Heart right ventricle (tissue), 16 donors: ENCODE measurements at regions not wholly inside any gene's neighbourhood (a gene's known extent, or its start where the extent isn't known, plus 50 kb on each side); places are given as distances from the start of the nearest gene placed in this dataset.
"Not testable (repeated sequence)": the region's sequence is repeated elsewhere in the genome, so short reads cannot be mapped to it uniquely, and the experiment has no call there.

ENCODE experiments used
- ATAC-seq, 8 donors: fragments of 200-7000 bp; cut with Tn5 transposase; one replicate each; pipeline ENCODE4 v1.9.1; 2020; ENCODE audit warnings: mild to moderate bottlenecking in 8 of 8, moderate library complexity in 8 of 8, moderate number of reproducible peaks in 1 of 8
- DNase-seq, 2 donors: peaks; one replicate each; pipeline ENCODE4 v3.0.0-alpha.2; 2020
- H3K27ac ChIP-seq, 10 donors: fragments of 200-600 bp; sonication (generic) in 2 of 10; one replicate each; pipeline versions ENCODE4 v1.5.0 to v1.8.0; 2020 to 2022; ENCODE audit warnings: mild to moderate bottlenecking in 3 of 10
- H3K27me3 ChIP-seq, 7 donors: fragments of 200-600 bp; one replicate each; pipeline ENCODE4 v1.8.0; 2021 to 2022; ENCODE audit warnings: mild to moderate bottlenecking in 2 of 7
- H3K36me3 ChIP-seq, 9 donors: fragments of 200-600 bp; sonication (generic) in 1 of 9; one replicate each; pipeline versions ENCODE4 v1.5.0 to v1.8.0; 2020 to 2022; ENCODE audit warnings: mild to moderate bottlenecking in 2 of 9
- H3K4me1 ChIP-seq, 9 donors: fragments of 200-600 bp; sonication (generic) in 1 of 9; one replicate each; pipeline versions ENCODE4 v1.5.0 to v1.8.0; 2020 to 2022; ENCODE audit warnings: mild to moderate bottlenecking in 4 of 9
- H3K4me3 ChIP-seq, 10 donors: fragments of 200-600 bp; sonication (generic) in 2 of 10; one replicate each; pipeline versions ENCODE4 v1.5.0 to v1.8.0; 2020 to 2022; ENCODE audit warnings: mild to moderate bottlenecking in 7 of 10, moderate library complexity in 2 of 10
- H3K9me3 ChIP-seq, 11 donors: fragments of 200-600 bp in 10 of 11; sonication (generic) in 2 of 11; one replicate each; pipeline versions ENCODE4 v1.5.0 to v1.8.0; 2013 to 2022; ENCODE audit warnings: mild to moderate bottlenecking in 2 of 11, control low read depth in 1 of 11, moderate library complexity in 1 of 11
- CTCF ChIP-seq, 9 donors: fragments of 200-600 bp; sonication (generic) in 2 of 9; IDR thresholded peaks; one replicate each; pipeline versions ENCODE4 v1.5.0 to v1.8.0; 2021 to 2022; ENCODE audit warnings: antibody characterized with exemption in 9 of 9, mild to moderate bottlenecking in 5 of 9, moderate library complexity in 1 of 9
- WGBS, 2 donors: extraction: QIAGEN DNeasy Blood & Tissue Kit; methylation state at CpG; one replicate each; pipeline ENCODE4 v1.1.7; 2013; ENCODE audit warnings: inconsistent platforms in 1 of 2; 5-methylcytosine and 5-hydroxymethylcytosine counted together
- intact Hi-C, 10 donors: fragments of 100-400 bp; cut with DNase I; formaldehyde crosslinking; loops; one replicate each; pipeline versions ENCODE4 v1.11.1 to v1.14.2; 2022
- donor health status: Arrhythmogenic right ventricular cardiomyopathy.
- donor health status: ischemic (EF 13 %, LVEDD 7.1; RV severe dilation, severe dysfunction).
- donor health status: healthy with polysubstance abuse.
- donor health status: DM: no; HTN: yes; CAD: no.
- donor health status: DM: no; HTN: no; CAD: no.
- donor health status: ischemic (EF 25% LVEDD 6.9; RV normal size, moderate dysfunction).
- donor health status: ischemic (EF 25% LVEDD 5.7; RV mildly dilated, moderate dysfunction).
- donor health status: healthy.
- donor health status: DM: yes; HTN: yes; CAD: no.
- donor health status: Ischemic cardiomyopathy.
- donor health status: ischemic (EF 35%, LVEDD 5.7; RV mildly dilated, moderate dysfunction).
- donor health status: nonischemic (EF 11% LVEDD 7.7; RV severe dilation, severe dysfunction).
- donor health status: DM: yes; HTN: yes; CAD: no.
- donor health status: PGD.
- donor health status: ischemic (EF 29% LVEDD 5.4; RV normal size, mild dysfunction).
- donor health status: nonischemic (EF 23%, LVEDD 6.1; RV moderate dilation, normal function).

GRCh38 chr4:151485541-151486131 lies 76.7 kb downstream of the FHIP1A start:
- H3K27me3 ChIP-seq: no peaks in the 10 kb centered on the region
- no peak for ATAC-seq
- intact Hi-C loops: no loop called here
- no peak overlapping the region for H3K4me3 ChIP-seq
- peaks cover 0 to 7% (median 0%) of the 10 kb centered on the region in 11 donors for H3K9me3 ChIP-seq
- no peak overlapping the region for H3K27ac ChIP-seq
- peaks cover 0 to 7% (median 0%) of the 10 kb centered on the region in 9 donors for H3K4me1 ChIP-seq
- TF ChIP-seq CTCF (IDR thresholded peaks at IDR 0.05): no peak
- no peaks in the 10 kb centered on the region for H3K36me3 ChIP-seq
- no peak for DNase-seq
- 84 to 86% methylated on average over 9 of the region's 9 CpGs for WGBS, 2 donors

- Histone ChIP-seq H3K4me3 (no peak overlapping the region), H3K27me3 (no peaks in the 10 kb centered on the region), H3K4me1 (peaks cover 0 to 7% (median 0%) of the 10 kb centered on the region in 9 donors), H3K9me3 (peaks cover 0 to 12% (median 0%) of the 10 kb centered on the region in 11 donors), H3K27ac (no peak overlapping the region), H3K36me3 (no peaks in the 10 kb centered on the region)
- ATAC-seq (no peak), DNase-seq (no peak)
- no peak for TF ChIP-seq CTCF (IDR thresholded peaks at IDR 0.05)
- intact Hi-C loops: no loop called here
- WGBS, 2 donors: 79 to 81% methylated on average over 3 of the region's 3 CpGs
Measured at GRCh38 chr4:151486168-151486567, 77.2 kb downstream of the FHIP1A start.

GRCh38 chr4:151488968-151489367 lies 80.0 kb downstream of the FHIP1A start:
- ATAC-seq (no peak), DNase-seq (no peak)
- intact Hi-C loops: no loop called here
- Histone ChIP-seq H3K9me3 (peaks cover 0 to 26% (median 3%) of the 10 kb centered on the region in 11 donors), H3K4me1 (peaks cover 0 to 7% (median 0%) of the 10 kb centered on the region in 9 donors), H3K36me3 (no peaks in the 10 kb centered on the region), H3K27me3 (no peaks in the 10 kb centered on the region), H3K4me3 (no peak overlapping the region), H3K27ac (no peak overlapping the region)
- TF ChIP-seq CTCF (IDR thresholded peaks at IDR 0.05): no peak
- 73 to 85% methylated on average over 3 of the region's 3 CpGs for WGBS, 2 donors

- ATAC-seq (peak in 3 of 8 donors; percentile 22 to 55 (median 47)), DNase-seq (no peak)
- peaks cover 0 to 32% (median 10%) of the 10 kb centered on the region in 11 donors for H3K9me3 ChIP-seq
- H3K4me1 ChIP-seq: peaks cover 0 to 3% (median 0%) of the 10 kb centered on the region in 9 donors
- no peaks in the 10 kb centered on the region for H3K27me3 ChIP-seq
- 73 to 79% methylated on average over 9 of the region's 9 CpGs for WGBS, 2 donors
- intact Hi-C loops: no loop called here
- no peak overlapping the region for H3K4me3 ChIP-seq
- no peak overlapping the region for H3K27ac ChIP-seq
- TF ChIP-seq CTCF (IDR thresholded peaks at IDR 0.05): no peak
- no peaks in the 10 kb centered on the region for H3K36me3 ChIP-seq
Measured at GRCh38 chr4:151489462-151490203, 80.7 kb downstream of the FHIP1A start.

GRCh38 chr4:151495612-151496011 lies 86.6 kb downstream of the FHIP1A start:
- peaks cover 0 to 46% (median 11%) of the 10 kb centered on the region in 11 donors for H3K9me3 ChIP-seq
- H3K36me3 ChIP-seq, DNase-seq, H3K27ac ChIP-seq, H3K4me1 ChIP-seq, H3K4me3 ChIP-seq, intact Hi-C loops, H3K27me3 ChIP-seq: not testable (repeated sequence)
- 60 to 61% methylated on average over 3 of the region's 3 CpGs for WGBS, 2 donors
- peak in 6 of 8 donors; percentile 30 to 76 (median 50) for ATAC-seq

GRCh38 chr4:151511548-151511947 lies 102.6 kb downstream of the FHIP1A start:
- H3K4me1 ChIP-seq, H3K9me3 ChIP-seq, H3K4me3 ChIP-seq, intact Hi-C loops, H3K27ac ChIP-seq, H3K36me3 ChIP-seq, H3K27me3 ChIP-seq, DNase-seq, ATAC-seq: not testable (repeated sequence)
- 91% methylated on average over 10 to 11 of the region's 11 CpGs for WGBS, 2 donors
